NCI-H1417 (cell line): ENCODE measurements at regions not wholly inside any gene's neighbourhood (a gene's known extent, or its start where the extent isn't known, plus 50 kb on each side); places are given as distances from the start of the nearest gene placed in this dataset.
A peak's percentile ranks its signal among the peaks of the same experiment; 100 is the strongest.
"Not testable (repeated sequence)": the region's sequence is repeated elsewhere in the genome, so short reads cannot be mapped to it uniquely, and the experiment has no call there.

ENCODE experiments used
- DNase-seq, 3 experiments: peaks; one replicate each; lab custom pipeline; 2025; lab: John Stamatoyannopoulos, UW

DNA sequence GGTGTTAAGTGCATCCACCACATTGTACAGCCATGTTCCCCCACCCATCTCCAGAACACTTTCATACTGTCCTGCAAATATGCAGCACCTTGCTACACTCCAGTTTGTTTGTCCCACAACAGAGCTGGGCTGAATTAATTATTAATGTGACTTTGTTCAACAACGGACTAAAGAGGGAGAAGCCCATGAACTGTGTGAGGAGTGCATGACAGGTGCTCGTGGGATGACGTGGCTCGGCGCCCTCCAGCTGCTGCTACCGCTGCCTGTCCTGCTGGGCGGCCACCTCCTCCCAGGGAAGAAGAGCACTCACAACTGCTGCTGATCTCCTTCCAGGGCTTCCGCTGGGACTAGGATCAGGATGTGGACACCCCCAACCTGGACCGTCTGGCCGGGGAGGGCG, 111.2 kb upstream of the DEFB108B start:
- not testable (repeated sequence) for DNase-seq

DNA sequence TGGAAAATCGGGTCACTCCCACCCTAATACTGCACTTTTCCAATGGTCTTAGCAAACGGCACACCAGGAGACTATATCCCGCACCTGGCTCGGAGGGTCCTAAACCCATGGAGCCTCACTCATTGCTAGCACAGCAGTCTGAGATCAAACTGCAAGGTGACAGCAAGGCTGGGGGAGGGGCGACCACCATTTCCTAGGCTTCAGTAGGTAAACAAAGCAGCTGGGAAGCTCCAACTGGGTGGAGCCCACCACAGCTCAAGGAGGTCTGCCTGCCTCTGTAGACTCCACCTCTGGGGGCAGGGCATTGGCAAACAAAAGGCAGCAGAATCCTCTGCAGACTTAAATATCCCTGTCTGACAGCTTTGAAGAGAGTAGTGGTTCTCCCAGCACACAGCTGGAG, 109.0 kb upstream of the DEFB108B start:
- DNase-seq, result peak in 1 of 3 experiments; percentile 33

DNA sequence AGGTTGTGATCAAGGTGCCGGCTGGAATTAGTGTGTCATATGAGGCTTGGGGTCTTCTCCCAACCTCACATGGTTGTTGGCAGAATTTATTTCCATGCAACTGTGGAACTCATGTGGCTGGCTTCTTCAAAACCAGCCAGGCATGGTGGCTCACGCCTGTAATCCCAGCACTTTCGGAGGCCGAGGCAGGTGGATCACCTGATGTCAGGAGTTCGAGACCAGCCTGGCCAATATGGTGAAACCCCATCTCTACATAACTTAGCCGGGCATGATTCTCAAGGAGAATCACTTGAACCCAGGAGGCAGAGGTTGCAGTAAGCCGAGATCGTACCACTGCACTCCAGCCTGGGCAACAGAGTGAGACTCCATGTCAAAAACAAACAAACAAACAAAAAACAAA, 102.3 kb upstream of the DEFB108B start:
- not testable (repeated sequence) for DNase-seq

DNA sequence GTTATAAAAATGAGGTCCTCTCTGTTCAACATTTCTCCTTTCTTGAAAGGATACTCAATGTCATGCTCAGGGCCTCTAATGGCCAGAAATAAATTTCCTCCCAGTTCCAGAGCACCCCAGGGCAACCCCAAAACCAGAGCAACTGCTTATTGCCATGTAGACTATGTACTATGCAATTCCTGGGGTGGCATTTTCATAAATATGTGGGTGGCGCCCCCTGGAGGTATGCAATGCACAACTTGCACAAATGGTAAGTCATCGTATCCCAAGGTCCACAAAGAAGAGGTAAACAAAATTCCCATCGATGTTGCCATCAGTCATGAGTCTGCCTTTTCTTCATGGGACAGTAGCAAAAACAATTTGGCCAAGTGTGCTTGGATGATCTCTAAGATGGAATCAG, 98.6 kb upstream of the DEFB108B start:
- DNase-seq, result peak in 1 of 3 experiments; percentile 29

DNA sequence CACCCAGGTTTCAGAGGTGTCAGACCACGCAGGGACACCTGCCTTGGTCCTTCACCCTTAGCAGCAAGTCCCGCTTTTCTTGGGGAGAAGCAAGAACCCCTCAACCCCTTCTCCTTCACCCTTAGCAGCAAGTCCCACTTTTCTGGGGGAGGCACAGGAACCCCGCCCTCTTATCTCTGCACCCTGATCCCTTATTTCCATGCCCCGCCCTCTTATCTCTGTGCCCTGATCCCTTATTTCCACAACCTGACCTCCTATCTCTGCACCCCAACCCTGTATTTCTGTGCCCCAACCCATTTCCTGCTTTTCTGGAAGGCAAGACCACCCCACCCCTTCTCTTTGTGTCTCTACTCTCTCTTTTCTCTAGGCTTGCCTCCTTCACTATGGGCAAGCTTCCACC, 94.7 kb upstream of the DEFB108B start:
- DNase-seq, result not testable (repeated sequence)

DNA sequence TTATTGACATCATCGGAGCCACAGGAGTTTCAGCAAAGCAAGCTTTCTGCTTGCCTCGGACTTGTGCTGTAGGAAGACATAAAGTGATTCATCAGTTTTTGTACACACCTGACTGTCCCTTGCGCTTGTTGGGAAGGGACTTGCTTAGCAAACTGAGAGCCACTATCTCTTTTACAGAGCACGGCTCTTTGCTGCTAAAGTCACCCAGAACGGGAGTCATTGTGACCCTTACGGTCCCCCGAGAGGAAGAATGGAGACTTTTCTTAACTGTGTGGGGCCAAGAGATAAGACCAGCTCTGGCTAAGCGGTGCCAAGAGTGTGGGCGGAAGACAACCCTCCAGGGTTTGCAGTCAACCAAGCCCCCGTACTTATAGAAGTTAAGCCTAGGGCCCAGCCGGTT, 89.6 kb upstream of the DEFB108B start:
- not testable (repeated sequence) for DNase-seq

DNA sequence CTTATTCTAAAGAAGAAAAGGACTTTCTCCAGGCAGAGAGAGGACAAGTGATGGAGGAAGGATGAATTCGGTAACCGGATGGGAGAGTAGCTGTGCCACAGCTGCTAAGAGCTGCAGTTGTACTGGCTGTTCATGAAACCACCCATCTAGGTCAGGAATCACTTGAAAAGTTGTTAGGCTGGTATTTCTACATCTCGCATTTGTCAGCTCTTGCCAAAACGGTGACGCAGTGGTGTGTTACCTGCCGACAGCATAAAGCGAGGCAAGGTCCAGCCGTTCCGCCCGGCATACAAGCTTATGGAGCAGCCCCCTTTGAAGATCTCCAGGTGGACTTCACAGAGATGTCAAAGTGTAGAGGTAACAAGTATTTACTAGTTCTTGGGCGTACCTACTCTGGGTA, 87.3 kb upstream of the DEFB108B start:
- DNase-seq, result peak in 1 of 3 experiments; percentile 21

DNA sequence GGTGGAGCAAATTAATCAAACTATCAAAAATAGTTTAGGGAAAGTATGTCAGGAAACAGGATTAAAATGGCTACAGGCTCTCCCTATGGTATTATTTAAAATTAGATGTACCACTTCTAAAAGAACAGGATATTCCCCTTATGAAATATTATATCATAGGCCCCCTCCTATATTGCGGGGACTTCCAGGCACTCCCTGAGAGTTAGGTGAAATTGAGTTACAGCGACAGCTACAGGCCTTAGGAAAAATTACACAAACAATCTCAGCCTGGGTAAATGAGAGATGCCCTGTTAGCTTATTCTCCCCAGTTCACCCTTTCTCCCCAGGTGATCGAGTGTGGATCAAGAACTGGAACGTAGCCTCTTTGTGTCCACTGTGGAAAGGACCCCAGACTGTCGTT, 86.7 kb upstream of the DEFB108B start:
- DNase-seq, result not testable (repeated sequence)

DNA sequence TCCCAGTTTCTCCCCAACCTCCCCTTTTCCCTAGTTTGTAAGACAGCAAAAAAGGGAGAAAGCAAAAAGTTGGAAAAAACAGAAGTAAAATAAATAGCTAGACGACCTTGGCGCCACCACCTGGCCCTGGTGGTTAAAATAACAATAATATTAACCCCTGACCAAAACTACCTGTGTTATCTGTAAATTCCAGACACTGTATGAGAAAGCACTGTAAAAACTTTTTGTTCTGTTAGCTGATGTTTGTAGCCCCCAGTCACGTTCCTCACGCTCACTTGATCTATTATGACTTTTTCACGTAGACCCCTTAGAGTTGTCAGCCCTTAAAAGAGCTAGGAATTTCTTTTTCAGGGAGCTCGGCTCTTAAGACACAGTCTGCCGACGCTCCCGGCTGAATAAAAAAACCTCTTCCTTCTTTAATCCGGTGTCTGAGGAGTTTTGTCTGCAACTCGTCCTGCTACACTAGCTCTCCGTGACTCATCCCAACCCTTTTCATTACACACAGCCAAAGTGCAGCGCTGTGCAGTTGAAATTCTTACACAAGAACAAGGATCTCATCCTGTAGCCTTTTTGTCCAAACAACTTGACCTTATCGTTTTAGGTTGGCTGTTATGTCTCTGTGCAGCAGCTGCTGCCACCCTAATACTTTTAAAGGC, 83.9 kb upstream of the DEFB108B start:
- DNase-seq, result not testable (repeated sequence)

DNA sequence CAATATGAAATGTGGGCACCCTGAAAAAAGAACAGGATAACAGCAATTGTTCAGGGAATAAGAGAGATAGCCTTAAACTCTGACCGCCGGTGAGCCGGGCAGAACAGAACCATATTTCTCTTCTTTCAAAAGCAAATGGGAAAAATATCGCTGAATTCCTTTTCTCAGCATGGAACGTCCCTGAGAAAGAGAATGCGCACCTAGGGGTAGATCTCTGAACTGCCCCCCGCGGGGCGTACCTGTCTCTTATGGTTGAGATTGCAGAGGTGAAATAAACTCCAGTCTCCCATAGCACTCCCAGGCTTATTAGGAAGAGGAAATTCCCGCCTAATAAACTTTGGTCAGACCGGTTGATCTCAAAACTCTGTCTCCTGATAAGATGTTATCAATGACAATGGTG, 82.1 kb upstream of the DEFB108B start:
- not testable (repeated sequence) for DNase-seq

DNA sequence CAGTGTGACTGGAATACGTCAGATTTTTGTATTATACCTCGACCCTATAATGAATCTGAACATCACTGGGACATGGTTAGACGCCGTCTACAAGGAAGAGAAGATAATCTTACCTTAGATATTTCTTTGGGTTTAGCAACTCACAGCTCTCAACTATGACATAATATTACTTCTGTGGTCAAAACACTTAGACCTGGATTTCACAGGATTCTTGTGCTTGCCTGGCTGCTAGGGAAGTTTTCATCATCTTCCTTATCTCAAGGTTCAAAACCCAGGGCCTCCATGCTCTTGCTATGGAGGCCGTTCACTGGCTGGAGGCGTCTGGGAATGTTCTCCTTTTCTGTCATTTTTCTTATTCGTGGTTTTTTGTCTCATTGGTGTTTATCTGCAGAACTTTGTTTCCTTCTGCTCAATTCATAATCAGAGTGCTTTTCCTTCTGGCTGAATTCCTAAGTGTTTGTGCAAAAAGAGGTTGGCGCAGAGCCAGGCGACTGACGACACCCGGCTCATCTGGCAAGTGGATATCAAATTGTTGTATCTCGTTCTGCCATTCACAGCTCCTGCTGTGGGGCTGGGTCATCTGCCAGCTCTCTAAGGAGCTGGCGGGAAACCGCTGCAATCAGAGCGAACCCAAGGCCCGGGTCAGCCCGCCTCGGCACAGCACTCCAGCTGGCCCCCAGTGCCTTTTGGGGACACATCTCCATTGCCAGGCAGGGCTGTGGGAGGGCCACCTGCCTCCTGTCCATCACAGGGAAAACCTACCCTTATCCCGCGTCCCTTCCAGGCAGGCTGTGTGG, 68.1 kb upstream of the DEFB108B start:
- peak; percentile 12 to 56 (median 48) for DNase-seq

DNA sequence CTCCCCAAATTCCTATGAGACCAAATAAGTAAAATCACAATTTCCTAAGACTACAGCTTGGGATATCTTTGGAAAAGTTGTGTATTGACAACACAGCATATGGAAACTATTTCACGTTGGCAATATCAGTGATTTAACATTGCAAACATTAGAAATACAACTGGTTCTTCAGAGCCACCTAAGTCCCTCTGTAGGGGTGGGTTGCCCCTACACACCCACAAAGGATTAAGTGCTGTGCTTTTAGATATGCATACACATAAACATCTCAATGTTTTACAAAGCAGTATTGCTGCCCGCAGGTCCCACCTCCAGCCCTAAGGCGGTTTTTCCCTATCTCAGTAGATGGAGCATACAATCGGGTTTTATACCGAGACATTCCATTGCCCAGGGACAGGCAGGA, 66.0 kb upstream of the DEFB108B start:
- not testable (repeated sequence) for DNase-seq

DNA sequence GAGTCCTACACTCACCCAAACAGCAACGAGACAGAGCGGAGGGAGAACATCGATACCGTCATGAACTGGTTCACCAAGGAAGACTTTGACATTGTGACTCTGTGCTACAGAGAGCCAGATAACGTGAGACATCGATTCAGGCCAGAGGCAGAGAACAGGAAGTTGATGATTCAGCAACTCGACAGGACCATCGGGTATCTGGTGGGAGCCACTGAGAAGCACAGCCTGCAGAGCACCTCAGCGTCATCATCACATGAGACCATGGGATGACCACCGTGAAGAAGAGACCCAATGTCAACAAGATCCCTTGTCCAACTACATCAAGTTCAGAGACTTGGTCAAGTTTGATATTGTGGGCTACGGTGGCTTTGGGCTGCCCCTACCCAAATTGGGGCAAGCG, 60.8 kb upstream of the DEFB108B start:
- not testable (repeated sequence) for DNase-seq

DNA sequence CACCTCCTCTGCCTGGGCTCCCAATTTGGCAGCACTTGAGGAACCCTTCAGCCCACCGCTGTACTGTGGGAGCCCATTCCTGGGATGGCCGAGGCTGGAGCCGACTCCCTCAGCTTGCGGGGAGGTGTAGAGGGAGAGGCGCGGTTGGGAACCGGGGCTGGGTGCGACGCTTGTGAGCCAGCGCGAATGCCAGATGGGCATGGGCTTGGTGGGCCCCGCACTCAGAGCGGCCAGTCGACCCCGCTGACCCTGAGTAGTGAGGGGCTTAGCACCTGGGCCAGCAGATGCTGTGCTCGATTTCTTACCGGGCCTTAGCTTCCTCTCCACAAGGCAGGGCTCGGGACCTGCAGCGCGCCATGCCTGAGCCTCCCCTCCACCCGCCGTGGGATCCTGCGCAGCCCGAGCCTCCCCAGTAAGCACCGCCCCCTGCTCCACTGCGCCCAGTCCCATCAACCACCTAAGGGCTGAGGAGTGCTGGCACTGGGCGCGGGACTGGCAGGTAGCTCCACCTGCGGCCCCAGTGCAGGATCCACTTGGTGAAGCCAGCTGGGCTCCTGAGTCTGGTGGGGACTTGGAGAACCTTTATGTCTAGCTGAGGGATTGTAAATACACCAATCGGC, 58.3 kb upstream of the DEFB108B start:
- no peak for DNase-seq

DNA sequence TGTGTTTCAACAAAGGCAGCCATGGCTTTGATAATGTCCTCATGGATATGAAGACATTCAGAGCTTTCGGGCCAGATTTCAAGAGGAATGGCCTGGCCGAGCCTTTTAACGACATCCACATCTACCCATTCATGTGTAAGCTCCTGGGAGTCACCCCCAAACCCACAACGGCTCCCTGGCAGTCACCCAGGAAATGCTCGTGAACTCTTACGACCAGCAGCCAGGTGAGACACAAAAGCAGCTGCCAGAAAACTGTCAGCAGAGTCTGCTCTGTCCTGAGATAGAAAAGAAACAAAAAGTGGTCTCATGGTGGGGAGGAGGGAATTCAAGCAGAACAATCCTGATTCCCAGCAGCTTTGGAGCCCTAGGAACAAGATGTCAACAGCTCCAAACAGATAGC, 52.9 kb upstream of the DEFB108B start:
- DNase-seq, result peak in 2 of 3 experiments; percentile 8 to 36

DNA sequence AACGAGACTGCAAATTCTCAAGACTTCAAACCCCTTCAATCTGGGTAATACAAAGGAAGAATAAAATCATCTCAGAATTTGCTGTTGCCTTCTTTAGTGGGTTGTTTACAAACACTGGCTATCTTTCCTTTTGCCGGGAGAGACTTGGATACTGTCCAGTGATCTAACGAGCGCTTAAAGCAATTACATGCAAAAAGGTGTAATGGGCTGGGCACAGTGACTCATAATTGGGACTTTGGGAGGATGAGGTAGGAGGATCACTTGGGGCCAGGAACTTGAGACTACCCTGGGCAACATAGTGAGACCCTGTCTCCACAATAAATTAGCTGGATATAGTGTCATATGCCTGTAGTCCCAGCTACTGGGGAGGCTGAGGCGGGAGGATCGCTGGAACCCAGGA, 52.2 kb upstream of the DEFB108B start:
- peak in 2 of 3 experiments; percentile 12 to 57 for DNase-seq

DNA sequence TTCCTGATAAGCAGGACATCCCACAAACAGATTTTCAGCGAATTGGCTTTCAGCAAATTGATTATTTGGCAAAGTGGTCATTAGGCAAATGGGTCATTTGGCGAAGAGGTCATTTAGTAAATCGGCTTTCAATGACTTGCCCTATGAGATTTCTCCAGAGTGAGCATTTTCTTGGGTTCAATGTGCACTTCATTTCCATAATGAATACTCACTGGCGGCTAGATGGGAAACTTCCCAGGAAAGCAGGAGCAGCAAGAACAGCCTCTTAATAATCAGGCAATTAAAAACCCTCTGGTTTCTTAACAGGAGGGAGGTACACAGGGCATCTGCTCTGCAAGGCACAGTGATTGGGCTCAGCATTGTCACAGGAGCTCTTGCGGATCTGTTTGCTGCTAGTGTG, 51.5 kb upstream of the DEFB108B start:
- DNase-seq, result peak in 1 of 3 experiments; percentile 27

DNA sequence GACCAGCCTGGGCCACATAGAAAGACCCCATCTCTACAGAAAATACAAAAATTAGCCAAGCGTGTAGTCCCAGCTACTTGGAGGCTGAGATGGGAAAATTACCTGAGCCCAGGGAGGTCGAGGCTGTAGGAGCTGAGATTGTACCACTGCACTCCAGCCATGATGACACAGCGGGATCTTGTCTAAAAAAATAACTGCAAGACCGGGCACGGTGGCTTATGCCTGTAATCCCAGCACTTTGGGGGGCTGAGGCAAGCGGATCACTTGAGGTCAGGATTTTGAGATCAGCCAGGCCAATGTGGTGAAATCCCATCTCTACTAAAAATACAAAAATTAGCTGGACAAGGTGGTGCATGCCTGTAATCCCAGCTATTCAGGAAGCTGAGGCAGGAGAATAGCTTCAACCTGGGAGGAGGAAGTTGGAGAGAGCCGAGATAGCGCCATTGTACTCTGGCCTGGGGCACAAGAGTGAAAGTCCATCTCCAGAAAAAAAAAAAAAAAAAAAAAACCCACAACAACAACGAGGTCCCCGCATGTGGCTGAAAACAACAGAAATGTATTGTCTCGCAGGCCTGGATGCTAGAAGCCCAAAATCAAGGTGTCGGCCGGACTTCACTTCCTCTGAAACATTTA, 50.7 kb upstream of the DEFB108B start:
- not testable (repeated sequence) for DNase-seq

DNA sequence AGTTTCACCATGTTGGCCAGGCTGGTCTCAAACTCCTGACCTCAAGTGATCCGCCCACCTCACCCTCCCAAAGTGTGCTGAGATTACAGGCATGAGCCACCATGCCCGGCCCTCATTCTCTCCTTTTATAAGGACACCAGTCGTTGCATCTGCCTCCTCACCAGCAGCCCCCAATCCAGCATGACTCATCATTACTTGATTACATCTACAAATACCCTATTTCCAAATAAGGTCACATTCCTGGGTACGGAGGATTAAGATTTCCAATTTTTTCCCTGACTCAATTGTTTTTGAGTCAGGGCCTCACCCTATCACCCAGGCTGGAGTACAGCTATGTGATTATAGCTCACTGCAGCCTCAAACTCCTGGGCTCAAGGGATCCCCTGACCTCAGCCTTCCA, 49.8 kb upstream of the DEFB108B start:
- DNase-seq, result not testable (repeated sequence)
